Fibroblast of mammary gland (primary cell): ENCODE measurements at regions not wholly inside any gene's neighbourhood (a gene's known extent, or its start where the extent isn't known, plus 50 kb on each side); places are given as distances from the start of the nearest gene placed in this dataset.
A peak's percentile ranks its signal among the peaks of the same experiment; 100 is the strongest.

Source experiments
- DNase-seq: peaks from one replicate; pipeline ENCODE4 v3.0.0-alpha.2; 2010; ENCODE audit warnings: low read depth
- H3K4me3 ChIP-seq: 2 replicates; pipeline ENCODE4 v1.5.1; 2011; ENCODE audit warnings: low read depth, mild to moderate bottlenecking, low read length, moderate library complexity; ENCODE audit not compliant: control insufficient read depth
- TF ChIP-seq, protein P1 (sequence below): conservative IDR thresholded peaks from 2 replicates; pipeline ENCODE4 v1.5.1; 2011; ENCODE audit warnings: low read depth, low read length, inconsistent platforms; ENCODE audit not compliant: control insufficient read depth, insufficient read depth

DNA sequence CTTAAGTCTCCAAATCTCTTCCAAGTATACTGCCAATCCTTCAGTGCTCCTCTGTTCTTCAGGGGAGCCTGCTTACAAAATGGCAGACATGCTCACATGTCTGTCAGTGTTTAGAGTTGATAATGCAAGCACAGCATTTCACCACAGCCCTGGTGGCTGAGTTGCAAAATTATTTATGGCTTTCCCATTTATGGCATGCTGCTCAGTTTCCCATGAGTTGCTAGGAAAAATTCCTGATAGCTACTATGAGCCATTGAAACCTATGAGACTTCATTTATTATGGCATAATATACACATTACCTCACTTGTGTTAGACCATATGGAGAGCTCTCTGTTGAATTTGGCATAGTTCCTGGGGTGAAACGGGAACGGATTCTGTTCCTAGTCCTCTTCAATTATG, 448.7 kb upstream of the TCF4 start:
- DNase-seq = peak; percentile 3
- no peak overlapping the region for H3K4me3 ChIP-seq
- TF ChIP-seq, protein P1, sequence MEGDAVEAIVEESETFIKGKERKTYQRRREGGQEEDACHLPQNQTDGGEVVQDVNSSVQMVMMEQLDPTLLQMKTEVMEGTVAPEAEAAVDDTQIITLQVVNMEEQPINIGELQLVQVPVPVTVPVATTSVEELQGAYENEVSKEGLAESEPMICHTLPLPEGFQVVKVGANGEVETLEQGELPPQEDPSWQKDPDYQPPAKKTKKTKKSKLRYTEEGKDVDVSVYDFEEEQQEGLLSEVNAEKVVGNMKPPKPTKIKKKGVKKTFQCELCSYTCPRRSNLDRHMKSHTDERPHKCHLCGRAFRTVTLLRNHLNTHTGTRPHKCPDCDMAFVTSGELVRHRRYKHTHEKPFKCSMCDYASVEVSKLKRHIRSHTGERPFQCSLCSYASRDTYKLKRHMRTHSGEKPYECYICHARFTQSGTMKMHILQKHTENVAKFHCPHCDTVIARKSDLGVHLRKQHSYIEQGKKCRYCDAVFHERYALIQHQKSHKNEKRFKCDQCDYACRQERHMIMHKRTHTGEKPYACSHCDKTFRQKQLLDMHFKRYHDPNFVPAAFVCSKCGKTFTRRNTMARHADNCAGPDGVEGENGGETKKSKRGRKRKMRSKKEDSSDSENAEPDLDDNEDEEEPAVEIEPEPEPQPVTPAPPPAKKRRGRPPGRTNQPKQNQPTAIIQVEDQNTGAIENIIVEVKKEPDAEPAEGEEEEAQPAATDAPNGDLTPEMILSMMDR = no peak

DNA sequence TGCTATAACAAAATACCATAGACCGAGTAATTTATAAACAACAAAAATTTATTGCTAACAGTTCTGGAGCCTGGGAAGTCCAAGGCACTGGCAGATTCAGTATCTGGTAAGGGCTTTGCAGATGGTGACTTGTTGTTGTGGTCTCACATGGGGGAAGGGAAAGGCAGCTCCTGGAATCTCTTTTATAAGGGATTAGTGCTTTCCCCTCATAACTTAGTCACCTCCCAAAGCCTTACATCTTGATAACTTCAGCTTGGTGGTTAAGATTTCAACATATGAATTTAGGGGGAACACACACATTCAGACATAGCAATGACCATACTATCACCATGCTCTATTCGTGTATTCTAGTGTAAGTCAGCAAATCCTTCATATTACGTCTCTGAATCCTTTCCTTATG, 447.6 kb upstream of the TCF4 start:
- peak; percentile 6 for DNase-seq
- TF ChIP-seq, protein P1 = no peak
- H3K4me3 ChIP-seq = no peak overlapping the region

DNA sequence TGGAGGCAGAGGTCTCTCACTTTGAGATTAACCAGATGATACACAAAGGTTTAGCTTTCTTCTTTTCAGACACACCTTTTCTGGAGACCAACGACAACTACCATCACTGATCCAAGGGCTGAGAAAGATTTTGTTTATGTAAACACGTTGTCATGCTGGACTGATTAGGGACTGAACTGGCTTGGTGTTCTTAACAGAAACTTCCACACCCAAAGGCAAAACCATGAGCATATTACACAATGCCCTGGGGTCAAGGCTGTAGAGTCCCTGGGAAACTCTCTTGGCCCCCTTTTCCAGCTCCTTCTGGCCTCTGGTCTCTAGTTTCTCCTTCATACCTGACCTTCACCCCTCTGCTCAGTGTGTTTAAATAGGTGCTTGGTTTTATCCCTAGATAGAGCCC, 447.0 kb upstream of the TCF4 start:
- TF ChIP-seq, protein P1 = no peak
- H3K4me3 ChIP-seq = no peak overlapping the region
- no peak for DNase-seq

DNA sequence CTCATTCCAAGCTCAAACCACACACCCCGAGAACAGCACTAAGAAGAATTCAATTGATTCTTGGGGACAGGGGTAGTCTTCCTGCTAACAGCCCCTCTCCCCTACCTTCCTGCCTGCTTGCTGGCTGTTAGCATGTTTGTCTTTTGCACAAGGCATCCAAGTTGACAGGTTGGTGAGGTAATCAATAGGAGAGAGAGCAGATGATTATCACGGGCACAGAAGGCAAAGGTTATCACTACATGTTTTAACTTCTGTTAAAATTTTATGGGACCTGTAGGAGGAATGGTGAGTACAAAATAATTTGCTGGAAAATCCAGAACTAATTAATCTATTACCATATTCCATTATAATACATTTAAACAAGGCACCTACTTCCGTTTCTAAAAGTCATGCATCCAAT, 442.1 kb upstream of the TCF4 start:
- TF ChIP-seq, protein P1 = no peak
- no peak for DNase-seq
- no peak overlapping the region for H3K4me3 ChIP-seq

DNA sequence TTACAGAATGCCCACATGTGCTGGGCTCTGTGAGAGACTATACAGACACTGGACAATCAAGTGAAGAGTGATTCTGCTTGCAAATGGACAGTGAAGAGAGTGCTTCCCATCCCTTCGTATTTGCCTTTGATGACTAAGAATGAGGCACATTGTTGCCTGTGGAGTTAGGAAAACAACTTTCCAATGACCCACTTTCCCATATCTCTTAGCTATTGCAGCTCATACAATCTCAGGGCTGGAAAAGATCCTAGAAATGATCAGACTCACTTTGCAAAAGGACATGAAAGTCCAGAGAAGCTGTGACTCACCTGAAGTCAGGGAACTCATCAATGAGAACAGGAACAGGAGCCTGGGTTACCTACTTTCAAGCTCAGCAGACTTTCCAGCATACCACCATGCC, 440.5 kb upstream of the TCF4 start:
- DNase-seq = peak; percentile 63
- TF ChIP-seq, protein P1 = no peak
- no peak overlapping the region for H3K4me3 ChIP-seq

DNA sequence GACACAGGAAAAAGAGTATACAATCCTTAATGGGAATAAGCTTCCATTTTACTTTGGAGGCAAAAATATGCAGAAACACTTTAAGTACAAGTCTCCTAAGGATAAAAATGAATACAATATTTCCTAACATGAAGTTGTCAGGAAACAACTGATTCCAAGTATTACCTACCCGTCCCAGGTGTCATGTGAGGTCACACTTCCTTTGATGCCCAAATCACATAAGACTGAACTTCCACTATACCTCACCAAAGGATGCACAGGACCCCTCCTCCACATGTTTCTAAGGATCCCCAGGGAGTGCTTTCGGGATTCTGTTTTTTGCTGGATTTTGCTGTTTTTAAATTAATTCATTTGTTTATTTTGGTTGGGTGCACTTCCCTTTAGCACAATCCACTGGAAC, 438.5 kb upstream of the TCF4 start:
- DNase-seq = no peak
- no peak overlapping the region for H3K4me3 ChIP-seq
- TF ChIP-seq, protein P1 = no peak

DNA sequence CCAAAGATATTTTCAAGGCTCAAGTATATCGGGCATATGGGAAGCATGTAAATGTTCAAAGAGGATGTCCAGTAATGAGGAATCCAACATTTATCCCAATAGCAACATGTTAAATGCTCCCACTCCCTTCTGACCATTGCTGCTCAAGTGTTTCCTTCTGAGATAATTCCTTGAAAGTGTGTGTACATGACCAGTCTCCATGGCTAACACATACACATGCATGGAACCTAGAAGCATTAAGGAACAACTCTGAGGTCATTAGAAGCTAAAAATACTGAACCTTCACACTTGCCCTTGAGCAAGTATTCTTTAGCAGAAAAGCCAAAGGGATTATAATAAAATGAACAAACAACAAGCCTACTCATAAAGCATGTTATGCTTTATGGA, 433.8 kb upstream of the TCF4 start:
- no peak overlapping the region for H3K4me3 ChIP-seq
- no peak for DNase-seq
- TF ChIP-seq, protein P1 = no peak
